Common myeloid progenitor, CD34-positive (primary cell): ENCODE measurements at regions not wholly inside any gene's neighbourhood (a gene's known extent, or its start where the extent isn't known, plus 50 kb on each side); places are given as distances from the start of the nearest gene placed in this dataset.

Experiments used
- CTCF ChIA-PET: fragments of 350-600 bp; sonication (Branson Sonifier 250); formaldehyde crosslinking; loops from one replicate; lab custom pipeline; 2021; ENCODE audit warnings: antibody characterized with exemption; lab: Charles Lee
- POLR2A ChIA-PET: fragments of 350-600 bp; sonication (Branson Sonifier 250); formaldehyde crosslinking; loops from one replicate; lab custom pipeline; 2021; ENCODE audit warnings: antibody characterized with exemption; lab: Charles Lee
- DNase-seq, 3 donors: peaks; one replicate each; pipeline versions ENCODE4 v3.0.0 to v3.0.0-alpha.2; 2013
- H3K27ac ChIP-seq, 2 experiments: 1 replicate in 1 of 2; 2 replicates in 1 of 2; pipeline ENCODE4 v1.7.0; 2013; ENCODE audit warnings: inconsistent platforms in 2 of 2, low read length in 2 of 2, mild to moderate bottlenecking in 2 of 2, low read depth in 1 of 2, moderate library complexity in 1 of 2; ENCODE audit not compliant: severe bottlenecking in 2 of 2, insufficient read depth in 1 of 2, poor library complexity in 1 of 2
- H3K27me3 ChIP-seq, 5 experiments: replicated peaks in 2 of 5; 1 replicate in 3 of 5; 2 replicates in 2 of 5; pipeline versions ENCODE4 v1.6.1 to v1.7.0; 2013; ENCODE audit warnings: low read length in 4 of 5, mild to moderate bottlenecking in 2 of 5, moderate library complexity in 2 of 5, inconsistent platforms in 1 of 5; ENCODE audit not compliant: insufficient read depth in 5 of 5, control insufficient read depth in 4 of 5
- H3K36me3 ChIP-seq, 4 experiments: 1 replicate in 2 of 4; 2 replicates in 2 of 4; pipeline versions ENCODE4 v1.6.1 to v1.7.0; 2013; ENCODE audit warnings: low read length in 3 of 4, control low read depth in 1 of 4, mild to moderate bottlenecking in 1 of 4; ENCODE audit not compliant: control insufficient read depth in 4 of 4, insufficient read depth in 4 of 4
- H3K4me1 ChIP-seq, 4 experiments: 1 replicate in 3 of 4; 2 replicates in 1 of 4; pipeline versions ENCODE4 v1.6.1 to v1.7.1; 2013; ENCODE audit warnings: low read length in 3 of 4, mild to moderate bottlenecking in 3 of 4, control low read depth in 1 of 4, inconsistent platforms in 1 of 4, moderate library complexity in 1 of 4; ENCODE audit not compliant: control insufficient read depth in 4 of 4, insufficient read depth in 4 of 4; ENCODE audit errors: control extremely low read depth in 1 of 4
- H3K4me3 ChIP-seq, 7 experiments: 1 replicate in 4 of 7; 2 replicates in 3 of 7; pipeline versions ENCODE4 v1.5.1 to v1.7.0; 2013; ENCODE audit warnings: mild to moderate bottlenecking in 7 of 7, low read length in 6 of 7, moderate library complexity in 6 of 7, inconsistent platforms in 2 of 7, low read depth in 2 of 7, control low read depth in 1 of 7; ENCODE audit not compliant: insufficient read depth in 4 of 7, control insufficient read depth in 1 of 7; ENCODE audit errors: extremely low read depth in 1 of 7
- H3K9me3 ChIP-seq, 5 experiments: 1 replicate in 4 of 5; 2 replicates in 1 of 5; pipeline versions ENCODE4 v1.6.1 to v1.7.1; 2013; ENCODE audit warnings: low read length in 4 of 5, mild to moderate bottlenecking in 2 of 5, inconsistent platforms in 1 of 5, low read depth in 1 of 5, moderate library complexity in 1 of 5; ENCODE audit not compliant: control insufficient read depth in 4 of 5, insufficient read depth in 2 of 5; ENCODE audit errors: control extremely low read depth in 1 of 5
- whole genome bisulfite sequencing: methylation state at CpG from one replicate; pipeline ENCODE4 v1.1.5; 2013; ENCODE audit not compliant: insufficient coverage; 5-methylcytosine and 5-hydroxymethylcytosine counted together

DNA sequence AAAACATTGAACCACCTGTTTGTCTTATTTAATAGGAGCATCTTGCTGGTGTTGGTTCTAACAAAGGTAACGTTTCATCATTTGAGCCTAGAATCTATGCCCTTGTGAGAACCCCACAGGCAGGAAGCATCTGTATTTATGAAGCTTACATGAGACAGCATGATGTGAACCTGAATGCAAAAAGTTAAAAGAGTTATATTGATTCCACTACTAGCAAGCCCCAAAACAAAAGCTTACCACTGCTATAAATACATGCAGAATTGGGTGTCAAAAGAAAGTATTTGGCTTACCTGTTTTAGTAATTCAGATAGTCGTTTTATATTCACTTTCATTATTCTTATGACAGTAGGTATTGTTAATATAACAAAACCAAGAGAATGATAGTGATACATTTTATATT is 301.2 kb upstream of the ADGRL2 start:
- 57% methylated on average over 1 of the region's 2 CpGs for WGBS
- Histone ChIP-seq H3K4me1 (no peaks in the 10 kb centered on the region), H3K9me3 (no peaks in the 10 kb centered on the region), H3K27ac (no peak overlapping the region), H3K27me3 (no peaks in the 10 kb centered on the region), H3K4me3 (no peak overlapping the region), H3K36me3 (no peaks in the 10 kb centered on the region)
- DNase-seq, result no peak
- CTCF ChIA-PET, result no interaction called here
- POLR2A ChIA-PET, result no interaction called here

DNA sequence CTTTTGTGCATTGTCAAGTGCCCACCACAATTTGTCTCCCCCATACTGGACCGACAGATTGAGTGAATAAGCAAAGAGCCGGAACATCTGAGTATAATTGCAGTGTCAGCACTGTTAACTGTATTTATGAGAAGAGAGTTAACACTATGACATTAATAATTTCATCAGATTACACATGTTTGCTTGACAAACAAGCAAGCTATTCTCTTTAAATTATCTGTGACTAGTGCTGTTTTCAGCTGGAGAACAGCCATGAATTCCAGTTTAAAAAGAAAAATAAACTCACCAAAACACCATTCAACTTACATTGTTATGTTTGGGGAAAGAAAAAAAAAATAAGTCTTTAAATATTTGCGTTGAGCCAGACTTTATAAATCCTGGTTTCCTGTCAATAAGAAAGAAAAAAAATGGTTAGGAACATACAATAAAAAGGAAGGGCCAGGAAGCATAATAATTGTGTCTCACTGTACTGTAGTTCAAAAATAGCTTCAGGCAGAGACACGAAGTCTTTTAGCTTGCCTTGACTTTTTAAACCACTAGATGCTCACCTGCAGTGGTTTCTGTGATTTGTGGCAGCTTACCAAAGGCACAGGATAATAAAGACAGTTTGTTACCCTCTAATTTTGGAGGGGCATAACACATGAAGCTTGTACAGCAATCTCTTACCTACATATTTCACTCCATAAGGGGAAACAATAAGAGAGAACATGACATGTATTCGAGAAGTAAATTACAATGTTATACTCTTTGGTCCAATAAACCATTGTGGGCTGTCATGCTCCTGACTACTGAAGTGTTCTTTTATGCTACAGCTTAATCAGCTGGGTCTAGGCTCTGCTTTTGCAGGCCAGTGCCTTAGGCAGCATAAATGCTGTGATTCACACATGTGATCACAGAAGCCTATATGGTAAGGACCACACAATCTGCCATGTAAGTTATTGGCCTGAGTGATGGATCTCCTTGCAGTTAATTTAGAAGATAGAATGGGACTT is 302.0 kb upstream of the ADGRL2 start:
- ChIA-PET CTCF (no interaction called here), POLR2A (no interaction called here)
- DNase-seq, result no peak

DNA sequence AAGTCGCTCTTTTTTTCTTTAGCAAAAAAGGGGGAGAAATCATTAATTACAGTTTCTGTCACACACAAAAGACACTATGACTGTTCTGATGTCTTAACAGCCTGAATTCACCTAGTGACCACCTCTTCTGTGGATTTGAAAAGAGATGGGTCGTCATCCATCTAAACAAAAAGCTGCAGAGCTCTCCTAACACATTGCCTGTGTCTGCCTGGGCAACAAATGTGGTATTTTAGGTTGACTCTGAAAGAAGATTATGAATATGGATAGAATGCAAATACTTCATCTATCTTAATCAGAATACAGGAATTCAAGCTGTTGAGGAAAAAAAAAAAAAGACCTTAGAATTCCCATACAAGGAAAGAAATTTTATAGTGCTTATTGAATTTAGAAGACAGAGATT is 304.4 kb upstream of the ADGRL2 start:
- Histone ChIP-seq H3K36me3 (no peaks in the 10 kb centered on the region), H3K9me3 (no peaks in the 10 kb centered on the region), H3K4me3 (no peak overlapping the region), H3K27me3 (no peaks in the 10 kb centered on the region), H3K4me1 (no peaks in the 10 kb centered on the region), H3K27ac (no peak overlapping the region)
- CTCF ChIA-PET, result no interaction called here
- DNase-seq, result no peak
- no CpG with 5 or more reads among the region's 2 CpGs for WGBS
- POLR2A ChIA-PET, result no interaction called here

More for the DNA sequence above, 302.0 kb upstream of the ADGRL2 start:
- 50% methylated on average over 1 of the region's 5 CpGs for WGBS
- H3K36me3 ChIP-seq, result no peaks in the 10 kb centered on the region
- no peak overlapping the region for H3K4me3 ChIP-seq
- H3K4me1 ChIP-seq, result no peaks in the 10 kb centered on the region
- H3K27me3 ChIP-seq, result no peaks in the 10 kb centered on the region
- H3K9me3 ChIP-seq, result no peaks in the 10 kb centered on the region
- no peak overlapping the region for H3K27ac ChIP-seq

DNA sequence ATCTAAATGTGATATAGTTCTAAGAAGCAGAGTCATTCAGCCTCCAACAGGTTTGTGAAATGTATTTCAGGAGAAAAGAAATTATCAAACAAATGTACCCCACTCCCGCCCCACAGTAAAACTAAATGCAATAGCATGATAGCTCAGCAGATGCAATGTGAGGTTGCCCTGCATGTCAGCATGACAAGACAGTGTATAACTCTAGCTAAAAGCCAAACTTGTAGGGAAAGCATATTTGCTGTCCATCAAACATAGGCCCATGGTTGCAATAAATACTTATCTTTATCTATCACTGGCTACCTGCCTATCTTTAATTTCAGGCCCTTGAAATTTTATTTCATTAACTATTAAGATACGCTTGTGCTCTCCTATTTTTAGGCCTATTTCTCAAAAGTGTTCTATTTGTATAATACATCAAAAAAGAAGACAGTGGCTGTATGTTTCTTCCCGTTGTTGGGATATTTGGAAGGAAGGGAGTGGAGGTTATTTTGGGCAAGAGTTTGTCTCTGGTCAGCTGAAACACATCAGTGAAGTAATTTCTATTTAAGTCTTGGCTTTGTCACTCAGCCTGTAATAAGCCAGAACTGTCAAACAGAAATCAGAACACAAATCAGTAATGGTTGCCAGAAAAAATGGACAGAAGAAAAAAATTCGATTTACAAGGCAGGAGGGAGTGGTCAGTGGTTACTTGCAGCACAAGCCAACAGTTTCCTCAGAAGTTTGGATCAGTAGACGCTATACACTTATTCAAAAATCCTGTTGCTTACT is 307.4 kb upstream of the ADGRL2 start:
- ChIA-PET CTCF (no interaction called here), POLR2A (no interaction called here)
- Histone ChIP-seq H3K9me3 (peaks cover 0 to 7% (median 2%) of the 10 kb centered on the region in 5 experiments), H3K36me3 (no peaks in the 10 kb centered on the region), H3K27ac (no peak overlapping the region), H3K4me3 (no peak overlapping the region), H3K4me1 (no peaks in the 10 kb centered on the region), H3K27me3 (no peaks in the 10 kb centered on the region)
- no CpG with 5 or more reads among the region's 5 CpGs for WGBS
- no peak for DNase-seq

DNA sequence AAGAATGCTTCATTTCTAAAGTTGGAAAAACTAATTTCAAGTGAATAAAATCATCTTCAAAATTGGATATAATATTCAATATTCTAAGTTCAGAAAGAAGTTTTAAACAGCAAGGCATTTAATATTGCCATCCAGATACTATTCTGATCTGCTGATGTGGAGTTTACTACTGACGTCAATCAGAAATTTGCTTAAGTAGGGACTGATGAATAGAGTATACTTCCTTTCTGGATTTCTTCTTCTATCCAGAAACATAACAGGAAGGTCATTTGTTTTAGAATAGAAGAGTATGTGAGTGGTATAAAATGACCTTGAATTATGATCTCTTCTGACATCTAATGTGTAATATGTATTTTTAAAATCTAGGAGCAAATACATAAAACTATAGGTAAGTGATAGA is 308.1 kb upstream of the ADGRL2 start:
- H3K9me3 ChIP-seq, result peaks cover 0 to 10% (median 3%) of the 10 kb centered on the region in 5 experiments
- no peak for DNase-seq
- no peak overlapping the region for H3K27ac ChIP-seq
- no peaks in the 10 kb centered on the region for H3K36me3 ChIP-seq
- no peak overlapping the region for H3K4me3 ChIP-seq
- H3K4me1 ChIP-seq, result no peaks in the 10 kb centered on the region
- ChIA-PET CTCF (no interaction called here), POLR2A (no interaction called here)
- H3K27me3 ChIP-seq, result no peaks in the 10 kb centered on the region
- WGBS, result no CpG with 5 or more reads among the region's 1 CpG

DNA sequence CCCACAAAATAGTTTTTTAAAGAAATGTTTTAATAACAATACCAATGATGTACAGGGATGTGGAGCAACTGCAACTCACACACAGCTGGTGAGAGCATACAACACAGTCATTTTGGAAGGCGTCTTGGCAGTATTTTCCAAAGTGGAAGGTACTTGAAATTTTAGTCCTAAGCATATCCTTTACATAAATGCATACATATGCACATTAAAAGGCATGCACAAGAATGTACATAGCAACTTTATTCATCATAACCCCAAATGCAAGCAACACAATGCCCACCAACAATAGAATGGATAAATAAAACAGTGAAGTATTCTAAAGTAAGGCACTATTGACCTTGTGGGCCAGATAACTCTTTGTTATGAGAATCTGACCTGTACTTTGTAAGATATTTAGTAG is 310.1 kb upstream of the ADGRL2 start:
- no peaks in the 10 kb centered on the region for H3K4me1 ChIP-seq
- H3K27me3 ChIP-seq, result no peaks in the 10 kb centered on the region
- H3K9me3 ChIP-seq, result peaks cover 0 to 10% (median 3%) of the 10 kb centered on the region in 5 experiments
- no peaks in the 10 kb centered on the region for H3K36me3 ChIP-seq
- no peak overlapping the region for H3K4me3 ChIP-seq
- ChIA-PET CTCF (interaction anchor here (1.1 kb wide), 1 partner anchor 76 kb away, joined by 4 read pairs; no protein-coding TSS in a partner anchor), POLR2A (no interaction called here)
- WGBS, result 100% methylated on average over 1 of the region's 1 CpG
- no peak overlapping the region for H3K27ac ChIP-seq
- no peak for DNase-seq
